ENCODE measurements at regions not wholly inside any gene's neighbourhood (a gene's known extent, or its start where the extent isn't known, plus 50 kb on each side); places are given as distances from the start of the nearest gene placed in this dataset.
"Not testable (repeated sequence)": the region's sequence is repeated elsewhere in the genome, so short reads cannot be mapped to it uniquely, and the experiment has no call there.

- DNase-seq (no peak), FAIRE-seq (no peak)
- H3K4me3 ChIP-seq (ENCODE audit: low read depth in 1 of 3, low read length in 3 of 3): no peak overlapping the region
- no peaks in the 10 kb centered on the region for H3K27me3 ChIP-seq (ENCODE audit: control insufficient read depth in 3 of 3, insufficient read depth in 3 of 3, low read length in 3 of 3)
- peak overlapping the region in 1 of 3 donors; percentile 64 for H3K27ac ChIP-seq (ENCODE audit: low read depth in 1 of 3, low read length in 2 of 3)
- no peaks in the 10 kb centered on the region for H3K4me1 ChIP-seq (ENCODE audit: control insufficient read depth in 3 of 3, insufficient read depth in 2 of 3, low read depth in 1 of 3, low read length in 2 of 3)
- WGBS, 3 donors: 55 to 61% (median 56%) methylated on average over 8 of the region's 8 CpGs
- H3K9me3 ChIP-seq (ENCODE audit: control insufficient read depth in 2 of 2, insufficient read depth in 1 of 2, low read depth in 1 of 2, low read length in 1 of 2): peaks cover 0 to under 1% of the 10 kb centered on the region in 2 donors
- H3K36me3 ChIP-seq (ENCODE audit: control insufficient read depth in 3 of 3, insufficient read depth in 2 of 3, low read depth in 1 of 3, low read length in 3 of 3): peaks cover 0 to 15% (median 0%) of the 10 kb centered on the region in 3 donors
Measured at GRCh38 chr19:5281588-5281987, 59.0 kb downstream of the PTPRS start.

GRCh38 chr19:5275668-5276067 lies 64.9 kb downstream of the PTPRS start:
- FAIRE-seq: not testable (repeated sequence)
- peaks cover 0 to 14% (median 0%) of the 10 kb centered on the region in 3 donors for H3K36me3 ChIP-seq (ENCODE audit: control insufficient read depth in 3 of 3, insufficient read depth in 2 of 3, low read depth in 1 of 3, low read length in 3 of 3)

GRCh38 chr19:5273782-5274181 lies 66.8 kb downstream of the PTPRS start:
- DNase-seq (no peak), FAIRE-seq (no peak)
- Histone ChIP-seq H3K9me3 (ENCODE audit: control insufficient read depth in 2 of 2, insufficient read depth in 1 of 2, low read depth in 1 of 2, low read length in 1 of 2) (no peaks in the 10 kb centered on the region), H3K36me3 (ENCODE audit: control insufficient read depth in 3 of 3, insufficient read depth in 2 of 3, low read depth in 1 of 3, low read length in 3 of 3) (peaks cover 0 to 14% (median 0%) of the 10 kb centered on the region in 3 donors), H3K27me3 (ENCODE audit: control insufficient read depth in 3 of 3, insufficient read depth in 3 of 3, low read length in 3 of 3) (no peaks in the 10 kb centered on the region), H3K27ac (ENCODE audit: low read depth in 1 of 3, low read length in 2 of 3) (no peak overlapping the region), H3K4me3 (ENCODE audit: low read depth in 1 of 3, low read length in 3 of 3) (no peak overlapping the region), H3K4me1 (ENCODE audit: control insufficient read depth in 3 of 3, insufficient read depth in 2 of 3, low read depth in 1 of 3, low read length in 2 of 3) (no peaks in the 10 kb centered on the region)
- WGBS, 3 donors: 92 to 95% (median 94%) methylated on average over 7 of the region's 7 CpGs

More at GRCh38 chr19:5275668-5276067, 64.9 kb downstream of the PTPRS start:
- 87 to 96% (median 94%) methylated on average over 4 of the region's 4 CpGs for WGBS, 3 donors
- not testable (repeated sequence) for H3K4me1 ChIP-seq (ENCODE audit: control insufficient read depth in 3 of 3, insufficient read depth in 2 of 3, low read depth in 1 of 3, low read length in 2 of 3); H3K27me3 ChIP-seq (ENCODE audit: control insufficient read depth in 3 of 3, insufficient read depth in 3 of 3, low read length in 3 of 3); H3K9me3 ChIP-seq (ENCODE audit: control insufficient read depth in 2 of 2, insufficient read depth in 1 of 2, low read depth in 1 of 2, low read length in 1 of 2); H3K27ac ChIP-seq (ENCODE audit: low read depth in 1 of 3, low read length in 2 of 3); H3K4me3 ChIP-seq (ENCODE audit: low read depth in 1 of 3, low read length in 3 of 3); DNase-seq

- DNase-seq (no peak), FAIRE-seq (no peak)
- H3K4me3 ChIP-seq (ENCODE audit: low read depth in 1 of 3, low read length in 3 of 3): no peak overlapping the region
- no peaks in the 10 kb centered on the region for H3K4me1 ChIP-seq (ENCODE audit: control insufficient read depth in 3 of 3, insufficient read depth in 2 of 3, low read depth in 1 of 3, low read length in 2 of 3)
- no peaks in the 10 kb centered on the region for H3K9me3 ChIP-seq (ENCODE audit: control insufficient read depth in 2 of 2, insufficient read depth in 1 of 2, low read depth in 1 of 2, low read length in 1 of 2)
- H3K27me3 ChIP-seq (ENCODE audit: control insufficient read depth in 3 of 3, insufficient read depth in 3 of 3, low read length in 3 of 3): no peaks in the 10 kb centered on the region
- WGBS, 3 donors: 69 to 76% (median 69%) methylated on average over 10 of the region's 10 CpGs
- H3K36me3 ChIP-seq (ENCODE audit: control insufficient read depth in 3 of 3, insufficient read depth in 2 of 3, low read depth in 1 of 3, low read length in 3 of 3): peaks cover 0 to 14% (median 0%) of the 10 kb centered on the region in 3 donors
- H3K27ac ChIP-seq (ENCODE audit: low read depth in 1 of 3, low read length in 2 of 3): no peak overlapping the region
Measured at GRCh38 chr19:5271145-5271544, 69.5 kb downstream of the PTPRS start.

GRCh38 chr19:5269926-5270325 lies 70.7 kb downstream of the PTPRS start:
- peaks cover 0 to 14% (median 0%) of the 10 kb centered on the region in 3 donors for H3K36me3 ChIP-seq (ENCODE audit: control insufficient read depth in 3 of 3, insufficient read depth in 2 of 3, low read depth in 1 of 3, low read length in 3 of 3)
- DNase-seq (no peak), FAIRE-seq (no peak)
- WGBS, 3 donors: 74 to 87% (median 83%) methylated on average over 5 to 9 of the region's 9 CpGs
- no peaks in the 10 kb centered on the region for H3K4me1 ChIP-seq (ENCODE audit: control insufficient read depth in 3 of 3, insufficient read depth in 2 of 3, low read depth in 1 of 3, low read length in 2 of 3)
- no peaks in the 10 kb centered on the region for H3K27me3 ChIP-seq (ENCODE audit: control insufficient read depth in 3 of 3, insufficient read depth in 3 of 3, low read length in 3 of 3)
- no peaks in the 10 kb centered on the region for H3K9me3 ChIP-seq (ENCODE audit: control insufficient read depth in 2 of 2, insufficient read depth in 1 of 2, low read depth in 1 of 2, low read length in 1 of 2)
- no peak overlapping the region for H3K27ac ChIP-seq (ENCODE audit: low read depth in 1 of 3, low read length in 2 of 3)
- H3K4me3 ChIP-seq (ENCODE audit: low read depth in 1 of 3, low read length in 3 of 3): no peak overlapping the region

GRCh38 chr19:5269279-5269678 lies 71.3 kb downstream of the PTPRS start:
- no peaks in the 10 kb centered on the region for H3K9me3 ChIP-seq (ENCODE audit: control insufficient read depth in 2 of 2, insufficient read depth in 1 of 2, low read depth in 1 of 2, low read length in 1 of 2)
- H3K4me1 ChIP-seq (ENCODE audit: control insufficient read depth in 3 of 3, insufficient read depth in 2 of 3, low read depth in 1 of 3, low read length in 2 of 3): no peaks in the 10 kb centered on the region
- FAIRE-seq (no peak), DNase-seq (no peak)
- peaks cover 0 to 17% (median 0%) of the 10 kb centered on the region in 3 donors for H3K36me3 ChIP-seq (ENCODE audit: control insufficient read depth in 3 of 3, insufficient read depth in 2 of 3, low read depth in 1 of 3, low read length in 3 of 3)
- H3K27me3 ChIP-seq (ENCODE audit: control insufficient read depth in 3 of 3, insufficient read depth in 3 of 3, low read length in 3 of 3): no peaks in the 10 kb centered on the region
- 78 to 91% (median 87%) methylated on average over 17 of the region's 17 CpGs for WGBS, 3 donors
- H3K4me3 ChIP-seq (ENCODE audit: low read depth in 1 of 3, low read length in 3 of 3): no peak overlapping the region
- no peak overlapping the region for H3K27ac ChIP-seq (ENCODE audit: low read depth in 1 of 3, low read length in 2 of 3)

GRCh38 chr19:5268801-5269200 lies 71.8 kb downstream of the PTPRS start:
- H3K9me3 ChIP-seq (ENCODE audit: control insufficient read depth in 2 of 2, insufficient read depth in 1 of 2, low read depth in 1 of 2, low read length in 1 of 2): no peaks in the 10 kb centered on the region
- H3K36me3 ChIP-seq (ENCODE audit: control insufficient read depth in 3 of 3, insufficient read depth in 2 of 3, low read depth in 1 of 3, low read length in 3 of 3): peaks cover 0 to 15% (median 0%) of the 10 kb centered on the region in 3 donors
- no peak for DNase-seq
- no peaks in the 10 kb centered on the region for H3K4me1 ChIP-seq (ENCODE audit: control insufficient read depth in 3 of 3, insufficient read depth in 2 of 3, low read depth in 1 of 3, low read length in 2 of 3)
- H3K27ac ChIP-seq (ENCODE audit: low read depth in 1 of 3, low read length in 2 of 3): no peak overlapping the region
- H3K27me3 ChIP-seq (ENCODE audit: control insufficient read depth in 3 of 3, insufficient read depth in 3 of 3, low read length in 3 of 3): no peaks in the 10 kb centered on the region
- H3K4me3 ChIP-seq (ENCODE audit: low read depth in 1 of 3, low read length in 3 of 3): no peak overlapping the region
- 83 to 89% (median 84%) methylated on average over 13 of the region's 13 CpGs for WGBS, 3 donors
- FAIRE-seq: no peak

- FAIRE-seq: no peak
- Histone ChIP-seq H3K4me3 (ENCODE audit: low read depth in 1 of 3, low read length in 3 of 3) (no peak overlapping the region), H3K36me3 (ENCODE audit: control insufficient read depth in 3 of 3, insufficient read depth in 2 of 3, low read depth in 1 of 3, low read length in 3 of 3) (peaks cover 0 to 19% (median 0%) of the 10 kb centered on the region in 3 donors), H3K4me1 (ENCODE audit: control insufficient read depth in 3 of 3, insufficient read depth in 2 of 3, low read depth in 1 of 3, low read length in 2 of 3) (peaks cover 0 to 4% (median 0%) of the 10 kb centered on the region in 3 donors), H3K27ac (ENCODE audit: low read depth in 1 of 3, low read length in 2 of 3) (no peak overlapping the region), H3K9me3 (ENCODE audit: control insufficient read depth in 2 of 2, insufficient read depth in 1 of 2, low read depth in 1 of 2, low read length in 1 of 2) (no peaks in the 10 kb centered on the region), H3K27me3 (ENCODE audit: control insufficient read depth in 3 of 3, insufficient read depth in 3 of 3, low read length in 3 of 3) (no peaks in the 10 kb centered on the region)
- WGBS, 3 donors: 80 to 86% (median 81%) methylated on average over 9 of the region's 9 CpGs
- DNase-seq: no peak
Measured at GRCh38 chr19:5265260-5265659, 75.4 kb downstream of the PTPRS start.

GRCh38 chr19:5264453-5264852 lies 76.2 kb downstream of the PTPRS start:
- FAIRE-seq: no peak
- WGBS, 3 donors: 87 to 91% (median 90%) methylated on average over 7 of the region's 7 CpGs
- H3K36me3 ChIP-seq (ENCODE audit: control insufficient read depth in 3 of 3, insufficient read depth in 2 of 3, low read depth in 1 of 3, low read length in 3 of 3): peaks cover 0 to 19% (median 0%) of the 10 kb centered on the region in 3 donors
- H3K4me1 ChIP-seq (ENCODE audit: control insufficient read depth in 3 of 3, insufficient read depth in 2 of 3, low read depth in 1 of 3, low read length in 2 of 3): peaks cover 0 to 4% (median 0%) of the 10 kb centered on the region in 3 donors
- no peak for DNase-seq
- H3K27me3 ChIP-seq (ENCODE audit: control insufficient read depth in 3 of 3, insufficient read depth in 3 of 3, low read length in 3 of 3): no peaks in the 10 kb centered on the region
- H3K4me3 ChIP-seq (ENCODE audit: low read depth in 1 of 3, low read length in 3 of 3): no peak overlapping the region
- no peak overlapping the region for H3K27ac ChIP-seq (ENCODE audit: low read depth in 1 of 3, low read length in 2 of 3)
- H3K9me3 ChIP-seq (ENCODE audit: control insufficient read depth in 2 of 2, insufficient read depth in 1 of 2, low read depth in 1 of 2, low read length in 1 of 2): no peaks in the 10 kb centered on the region
